ENCODE measurements at regions not wholly inside any gene's neighbourhood (a gene's known extent, or its start where the extent isn't known, plus 50 kb on each side); places are given as distances from the start of the nearest gene placed in this dataset.
A peak's percentile ranks its signal among the peaks of the same experiment; 100 is the strongest.

DNA sequence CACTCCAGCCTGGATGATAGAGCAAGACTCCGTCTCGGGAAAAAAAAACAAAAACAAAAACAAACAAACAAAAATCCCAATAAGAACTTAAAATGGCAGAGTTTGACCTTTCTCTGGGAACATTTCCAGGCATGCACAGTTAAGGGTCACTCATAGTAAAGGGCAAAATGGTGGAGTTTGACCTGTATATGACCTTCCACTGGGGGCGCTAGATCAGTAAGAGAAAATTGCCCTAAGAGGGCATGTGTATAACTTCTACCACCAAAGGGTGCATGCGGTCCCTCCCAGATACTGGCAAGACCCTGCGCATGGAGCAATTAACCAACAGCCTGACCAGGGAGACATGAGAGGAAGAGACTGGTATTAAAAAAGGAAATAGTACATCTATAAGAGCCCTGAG, 177.2 kb downstream of the MOSPD2 start:
- no peak for DNase-seq (ENCODE audit: low read depth)
- no peak overlapping the region for H3K4me3 ChIP-seq (replicated peaks; ENCODE audit: low read depth, low read length)
- TF ChIP-seq, protein P1, sequence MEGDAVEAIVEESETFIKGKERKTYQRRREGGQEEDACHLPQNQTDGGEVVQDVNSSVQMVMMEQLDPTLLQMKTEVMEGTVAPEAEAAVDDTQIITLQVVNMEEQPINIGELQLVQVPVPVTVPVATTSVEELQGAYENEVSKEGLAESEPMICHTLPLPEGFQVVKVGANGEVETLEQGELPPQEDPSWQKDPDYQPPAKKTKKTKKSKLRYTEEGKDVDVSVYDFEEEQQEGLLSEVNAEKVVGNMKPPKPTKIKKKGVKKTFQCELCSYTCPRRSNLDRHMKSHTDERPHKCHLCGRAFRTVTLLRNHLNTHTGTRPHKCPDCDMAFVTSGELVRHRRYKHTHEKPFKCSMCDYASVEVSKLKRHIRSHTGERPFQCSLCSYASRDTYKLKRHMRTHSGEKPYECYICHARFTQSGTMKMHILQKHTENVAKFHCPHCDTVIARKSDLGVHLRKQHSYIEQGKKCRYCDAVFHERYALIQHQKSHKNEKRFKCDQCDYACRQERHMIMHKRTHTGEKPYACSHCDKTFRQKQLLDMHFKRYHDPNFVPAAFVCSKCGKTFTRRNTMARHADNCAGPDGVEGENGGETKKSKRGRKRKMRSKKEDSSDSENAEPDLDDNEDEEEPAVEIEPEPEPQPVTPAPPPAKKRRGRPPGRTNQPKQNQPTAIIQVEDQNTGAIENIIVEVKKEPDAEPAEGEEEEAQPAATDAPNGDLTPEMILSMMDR (IDR thresholded peaks at IDR 0.05; ENCODE audit: low read length, missing control alignments) = no peak

DNA sequence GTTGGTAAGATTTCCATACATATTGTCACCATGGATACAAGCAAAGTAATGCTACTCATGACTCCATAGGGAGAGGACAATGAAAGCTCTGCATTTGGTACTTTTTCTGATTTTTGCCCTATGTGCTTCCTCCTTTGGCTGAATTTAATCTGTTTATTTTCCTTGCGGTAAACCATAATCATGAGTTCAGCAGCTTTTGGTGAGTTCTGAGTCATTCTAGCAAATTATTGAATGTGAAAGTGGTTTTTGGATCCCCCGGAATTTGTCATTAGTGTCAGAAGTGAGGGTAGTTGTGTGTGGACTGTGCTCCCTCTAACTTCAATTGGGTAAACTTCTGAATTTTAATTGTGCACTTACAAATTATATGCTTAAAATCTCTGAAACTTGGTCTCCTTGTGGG, 170.3 kb downstream of the MOSPD2 start:
- no peak for DNase-seq (ENCODE audit: low read depth)
- TF ChIP-seq, protein P1 (IDR thresholded peaks at IDR 0.05; ENCODE audit: low read length, missing control alignments) = no peak
- H3K4me3 ChIP-seq (replicated peaks; ENCODE audit: low read depth, low read length) = no peak overlapping the region

DNA sequence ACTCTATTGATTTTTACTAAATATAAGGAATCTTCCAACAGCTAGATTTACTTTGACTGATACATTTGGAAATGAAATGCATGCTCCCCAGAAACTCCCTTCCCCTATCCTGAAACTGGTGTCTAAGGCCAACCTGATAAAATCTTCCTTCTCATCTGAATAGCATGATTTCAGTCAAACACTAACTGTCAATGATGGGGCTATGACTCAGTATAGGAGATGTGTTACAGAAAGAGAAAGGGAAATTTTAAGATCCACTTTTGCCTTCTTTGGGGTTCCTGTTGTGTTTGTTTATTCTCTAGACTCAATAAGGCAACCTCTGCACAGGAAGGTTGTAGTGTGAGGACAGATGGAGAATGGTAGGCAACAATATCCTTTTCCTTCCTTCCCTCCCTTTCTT, 160.7 kb downstream of the MOSPD2 start:
- H3K4me3 ChIP-seq (replicated peaks; ENCODE audit: low read depth, low read length) = no peak overlapping the region
- TF ChIP-seq, protein P1 (IDR thresholded peaks at IDR 0.05; ENCODE audit: low read length, missing control alignments) = no peak
- DNase-seq (ENCODE audit: low read depth) = no peak

DNA sequence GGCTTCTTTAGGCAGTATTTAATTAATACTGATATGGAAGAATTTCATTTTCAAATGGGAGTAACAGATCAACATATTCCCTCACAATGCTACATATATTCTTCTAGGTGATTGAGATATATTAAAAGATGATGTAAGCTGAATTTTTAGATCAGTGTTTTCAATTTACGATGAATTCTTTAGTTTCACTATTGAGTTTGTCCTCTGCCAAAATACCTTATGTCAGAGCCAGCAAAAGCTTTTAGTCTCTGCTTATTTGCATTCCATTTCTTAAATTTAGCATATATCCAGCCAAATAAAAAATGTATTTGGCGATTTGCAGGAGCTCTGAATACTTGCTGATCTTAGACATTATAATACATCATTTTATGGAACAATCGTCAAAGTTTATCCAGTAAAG, 144.3 kb downstream of the MOSPD2 start:
- H3K4me3 ChIP-seq (replicated peaks; ENCODE audit: low read depth, low read length) = no peak overlapping the region
- TF ChIP-seq, protein P1 (IDR thresholded peaks at IDR 0.05; ENCODE audit: low read length, missing control alignments) = no peak

DNA sequence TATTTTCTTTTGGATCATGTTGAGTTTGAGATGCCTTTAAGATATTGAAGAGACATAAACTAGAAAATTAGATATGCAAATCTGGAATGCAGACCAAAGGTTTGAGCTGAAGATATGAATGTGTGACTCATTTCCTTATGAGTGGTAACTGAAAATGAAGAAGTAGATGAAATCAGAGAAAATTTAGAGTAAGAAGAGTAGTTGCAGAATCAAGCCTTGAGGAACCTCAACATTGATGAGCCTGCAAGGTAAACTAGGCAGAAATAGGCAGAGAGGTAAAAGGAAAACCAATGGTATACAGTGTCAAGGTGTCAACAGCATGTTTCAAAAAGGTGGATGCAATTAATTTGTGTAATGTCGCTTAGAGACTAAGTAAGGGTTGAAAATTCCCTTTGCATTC, 142.8 kb downstream of the MOSPD2 start:
- no peak for DNase-seq (ENCODE audit: low read depth)
- no peak overlapping the region for H3K4me3 ChIP-seq (replicated peaks; ENCODE audit: low read depth, low read length)
- TF ChIP-seq, protein P1 (IDR thresholded peaks at IDR 0.05; ENCODE audit: low read length, missing control alignments) = no peak

More for the DNA sequence above, 144.3 kb downstream of the MOSPD2 start:
- no peak for DNase-seq (ENCODE audit: low read depth)

DNA sequence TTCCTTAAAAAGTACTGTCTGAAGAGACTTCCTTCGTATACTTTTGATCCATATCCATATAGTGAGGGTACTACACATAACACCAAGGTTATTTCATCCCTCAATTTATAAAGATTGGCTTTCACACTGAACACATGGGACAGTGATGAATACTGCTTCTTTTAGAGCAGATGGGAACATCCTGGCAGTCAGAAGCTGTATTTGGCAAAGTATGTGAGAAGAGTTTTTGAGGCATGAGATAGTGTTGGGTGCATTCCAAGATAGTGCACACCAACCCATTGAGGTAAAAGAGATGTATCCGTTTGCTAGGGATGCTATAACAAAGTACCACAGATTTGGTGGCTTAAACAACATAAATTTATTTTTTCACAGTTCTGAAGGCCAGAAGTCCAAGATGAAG, 141.1 kb downstream of the MOSPD2 start:
- no peak overlapping the region for H3K4me3 ChIP-seq (replicated peaks; ENCODE audit: low read depth, low read length)
- TF ChIP-seq, protein P1 (IDR thresholded peaks at IDR 0.05; ENCODE audit: low read length, missing control alignments) = no peak
- peak; percentile 0 for DNase-seq (ENCODE audit: low read depth)

DNA sequence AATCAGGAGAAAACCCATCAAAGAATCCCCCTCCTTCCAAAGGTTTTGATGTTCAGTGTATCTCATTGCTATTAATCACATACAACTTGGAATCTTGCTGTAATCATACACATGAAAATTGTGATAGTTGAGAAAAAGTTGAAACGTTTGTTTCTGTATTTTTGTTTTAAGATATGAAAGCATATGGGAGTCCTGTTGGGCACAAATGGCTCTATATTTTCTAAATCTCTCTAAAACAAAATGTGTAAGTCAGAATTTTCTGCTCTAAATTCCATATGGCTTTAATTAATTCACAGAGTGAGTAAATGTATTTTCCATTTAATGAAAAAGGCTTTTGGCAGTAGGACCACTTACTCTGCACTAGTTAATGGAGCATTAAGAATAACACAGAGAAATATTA, 140.2 kb downstream of the MOSPD2 start:
- no peak for DNase-seq (ENCODE audit: low read depth)
- no peak overlapping the region for H3K4me3 ChIP-seq (replicated peaks; ENCODE audit: low read depth, low read length)
- TF ChIP-seq, protein P1 (IDR thresholded peaks at IDR 0.05; ENCODE audit: low read length, missing control alignments) = no peak
